ENCODE measurements at regions not wholly inside any gene's neighbourhood (a gene's known extent, or its start where the extent isn't known, plus 50 kb on each side); places are given as distances from the start of the nearest gene placed in this dataset.
A peak's percentile ranks its signal among the peaks of the same experiment; 100 is the strongest.
"Not testable (repeated sequence)": the region's sequence is repeated elsewhere in the genome, so short reads cannot be mapped to it uniquely, and the experiment has no call there.

DNA sequence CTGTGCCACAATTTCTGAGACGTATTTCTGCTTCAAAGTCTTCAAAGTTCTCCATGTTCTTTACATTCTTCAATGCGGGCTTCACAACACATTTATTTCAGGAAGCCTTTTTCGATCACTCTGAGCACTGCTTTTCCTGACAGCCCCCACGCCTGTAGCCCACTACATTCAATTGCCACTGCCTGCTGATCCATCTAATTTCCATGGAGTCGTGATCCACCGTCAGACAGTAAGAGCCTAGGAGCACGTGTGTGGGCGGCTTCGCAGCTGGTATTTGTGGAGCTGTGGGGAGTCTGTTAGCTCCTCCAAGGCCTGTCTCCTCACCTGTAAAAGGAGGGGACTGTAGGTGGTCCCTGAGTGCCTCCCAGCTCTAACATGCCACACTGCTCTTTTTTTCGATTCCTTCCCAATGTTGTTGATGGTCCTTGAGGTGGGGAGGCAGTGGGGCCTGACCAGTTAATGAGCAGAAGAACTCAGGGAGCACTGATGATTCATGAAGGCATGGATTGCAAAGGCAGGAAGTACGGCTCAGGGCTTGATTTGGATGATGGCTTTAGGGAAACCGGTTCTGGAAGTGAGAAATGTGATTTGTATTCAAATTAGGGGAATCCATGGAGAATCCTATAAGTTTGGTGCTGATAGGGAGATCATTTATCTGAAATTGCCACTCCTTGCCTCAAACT is 401.1 kb upstream of the PODXL start:
- DNase-seq, result no peak

DNA sequence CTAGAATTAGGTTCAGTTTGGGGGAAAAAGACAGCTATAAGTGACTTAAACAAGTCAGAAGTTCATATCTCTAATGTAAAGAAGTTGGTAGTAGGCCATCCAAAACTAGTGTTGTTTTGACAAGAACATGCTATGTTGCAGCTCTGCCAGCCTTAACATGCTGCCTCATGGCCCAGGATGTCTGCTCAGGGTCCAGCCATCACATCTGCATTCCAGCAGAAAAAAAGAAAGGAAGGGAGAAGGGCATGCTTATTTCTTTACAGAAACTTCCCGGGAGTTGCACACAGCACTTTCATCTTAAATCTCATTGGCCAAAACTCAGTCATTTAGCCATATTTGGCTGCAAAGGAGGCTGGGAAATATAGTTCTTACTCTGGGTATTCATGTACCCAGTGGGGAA is 400.4 kb upstream of the PODXL start:
- no peak for DNase-seq

DNA sequence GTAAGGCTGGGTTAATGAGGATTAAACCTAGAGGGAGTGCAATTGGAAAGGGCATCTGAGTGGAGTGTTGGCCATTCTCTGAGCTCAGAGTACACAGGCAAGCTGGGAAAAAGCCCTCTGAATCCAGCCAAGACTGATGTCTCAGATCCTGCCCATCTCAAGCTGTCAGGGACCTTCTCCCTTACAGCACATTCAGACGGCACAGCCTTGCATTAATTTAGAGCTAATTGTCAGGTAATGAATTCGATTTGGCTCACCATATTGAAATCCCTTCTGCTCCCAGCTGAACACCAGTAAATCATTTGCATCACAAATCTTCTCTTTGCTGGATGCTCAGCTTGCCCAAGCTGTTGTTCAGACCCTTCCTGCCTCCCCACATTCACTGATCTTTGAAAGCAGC is 399.3 kb upstream of the PODXL start:
- DNase-seq, result no peak

DNA sequence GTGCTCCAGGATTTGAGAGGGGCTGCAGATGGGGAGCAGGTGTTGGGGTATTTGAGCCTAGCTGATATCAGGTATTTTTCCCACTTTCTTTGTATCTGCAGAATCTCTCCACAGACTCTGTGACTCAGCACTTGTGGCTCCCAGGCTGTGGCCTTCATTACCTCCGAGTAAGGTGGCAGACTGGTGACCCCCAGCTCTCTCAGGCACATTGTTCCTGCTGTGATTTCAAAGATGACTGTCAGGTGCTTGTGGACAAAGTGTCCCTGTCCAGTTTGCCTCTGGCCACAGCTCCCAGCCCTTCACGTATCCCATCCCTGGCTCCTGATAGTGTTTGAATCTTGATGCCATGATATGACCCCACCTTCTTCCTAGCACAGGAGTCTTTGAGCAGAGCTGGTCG is 396.8 kb upstream of the PODXL start:
- DNase-seq, result no peak

DNA sequence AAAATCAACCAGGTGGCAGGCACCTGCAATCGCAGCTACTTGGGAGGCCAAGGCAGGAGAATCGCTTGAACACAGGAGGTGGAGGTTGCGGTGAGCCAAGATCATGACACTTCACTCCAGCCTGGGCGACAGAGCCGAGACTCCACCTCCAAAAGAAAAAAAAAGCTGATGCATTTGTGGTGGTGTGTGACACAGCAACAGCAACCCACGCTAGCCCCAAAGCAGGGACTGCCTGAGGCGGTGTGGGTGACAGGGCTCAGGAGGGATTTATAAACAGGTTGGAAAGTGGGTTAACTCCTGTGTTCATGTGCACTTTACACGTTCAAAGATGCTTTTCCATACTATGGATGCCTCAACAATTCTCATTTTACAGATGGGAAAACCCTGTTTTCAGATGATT is 395.9 kb upstream of the PODXL start:
- DNase-seq, result no peak

DNA sequence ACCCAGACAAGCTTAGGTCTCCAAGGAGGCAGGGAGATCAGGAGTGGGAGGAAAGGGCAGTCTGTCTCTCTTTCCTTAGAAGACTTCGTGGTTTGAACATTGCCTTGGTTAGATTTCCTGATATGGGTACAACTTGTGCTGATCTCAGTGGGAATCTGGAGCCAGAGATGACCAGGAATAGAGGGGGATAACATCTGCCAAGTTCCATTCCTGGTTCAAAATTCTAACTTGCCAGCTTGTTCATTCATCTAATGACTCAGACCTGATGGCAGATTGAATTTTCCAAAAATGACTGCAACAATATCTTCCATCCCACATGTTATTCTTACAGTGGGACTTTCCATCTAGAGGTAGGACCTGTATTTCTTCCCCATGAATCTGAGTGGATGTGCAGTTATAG is 394.3 kb upstream of the PODXL start:
- no peak for DNase-seq

DNA sequence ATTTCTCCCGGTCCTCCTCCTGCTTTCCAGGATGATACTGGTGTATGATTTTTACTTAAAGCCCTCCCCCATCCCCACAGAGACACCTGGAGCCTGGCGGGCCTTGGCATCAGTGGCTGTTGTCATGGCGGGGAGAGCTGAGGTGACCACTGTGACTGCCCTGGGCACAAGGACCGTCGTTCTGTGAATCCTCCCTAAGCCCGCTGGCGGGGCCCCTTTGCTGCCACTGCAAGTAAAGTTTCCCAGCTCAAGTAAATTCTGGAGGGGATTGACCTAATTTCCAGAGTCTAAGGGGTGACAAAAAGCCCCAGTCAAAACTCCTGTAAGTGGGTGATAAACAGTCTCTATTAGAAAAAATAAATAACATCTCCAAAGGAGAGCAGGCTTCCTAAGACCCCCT is 393.2 kb upstream of the PODXL start:
- no peak for DNase-seq

DNA sequence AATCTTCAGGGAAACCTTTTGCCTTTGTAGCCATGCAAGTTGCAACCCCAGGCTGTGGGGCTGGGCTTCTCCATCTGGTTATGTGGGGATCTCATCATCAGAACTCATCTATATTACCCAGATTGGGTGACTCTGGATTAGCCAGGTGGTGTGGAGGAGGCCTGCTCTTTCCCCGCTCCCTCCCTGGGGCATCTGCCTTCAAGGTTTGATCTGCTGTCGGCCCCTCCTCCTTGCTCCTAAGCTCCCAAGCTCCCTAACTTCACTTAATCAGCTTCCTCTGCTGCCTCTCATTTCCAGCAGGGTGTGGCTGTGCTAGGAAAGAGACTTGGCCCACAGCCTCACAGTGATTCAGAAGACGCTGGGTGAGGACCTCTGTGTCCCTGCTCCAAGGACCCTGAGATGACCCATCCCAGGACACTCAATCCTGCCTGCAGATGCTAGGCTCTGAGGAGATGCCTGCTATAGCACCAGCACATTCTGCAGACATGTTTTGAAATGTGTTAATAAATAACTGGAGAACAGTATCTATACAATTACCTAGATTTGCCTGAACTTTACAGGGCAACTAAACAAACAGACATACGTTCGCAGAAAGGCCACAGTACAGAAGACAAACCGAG is 392.1 kb upstream of the PODXL start:
- no peak for DNase-seq

DNA sequence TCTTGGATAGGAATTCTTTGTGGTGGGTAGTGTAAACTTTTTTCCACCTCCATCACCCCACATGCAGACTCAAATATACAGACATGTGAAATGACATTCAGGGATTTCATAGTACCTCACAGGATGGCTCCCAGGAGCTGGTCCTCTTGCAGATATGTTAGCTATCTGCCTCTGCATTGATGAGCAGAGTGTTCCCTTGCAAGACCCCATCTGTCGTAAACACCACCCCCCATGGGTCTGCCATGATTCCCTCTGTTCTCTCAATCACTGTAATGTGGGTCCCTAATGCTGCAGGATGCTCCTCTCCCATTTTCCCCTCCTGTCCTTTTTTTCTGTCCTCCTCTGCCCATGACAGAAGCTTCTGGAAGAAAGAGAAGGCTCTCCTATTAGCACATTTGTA is 391.2 kb upstream of the PODXL start:
- DNase-seq, result no peak

DNA sequence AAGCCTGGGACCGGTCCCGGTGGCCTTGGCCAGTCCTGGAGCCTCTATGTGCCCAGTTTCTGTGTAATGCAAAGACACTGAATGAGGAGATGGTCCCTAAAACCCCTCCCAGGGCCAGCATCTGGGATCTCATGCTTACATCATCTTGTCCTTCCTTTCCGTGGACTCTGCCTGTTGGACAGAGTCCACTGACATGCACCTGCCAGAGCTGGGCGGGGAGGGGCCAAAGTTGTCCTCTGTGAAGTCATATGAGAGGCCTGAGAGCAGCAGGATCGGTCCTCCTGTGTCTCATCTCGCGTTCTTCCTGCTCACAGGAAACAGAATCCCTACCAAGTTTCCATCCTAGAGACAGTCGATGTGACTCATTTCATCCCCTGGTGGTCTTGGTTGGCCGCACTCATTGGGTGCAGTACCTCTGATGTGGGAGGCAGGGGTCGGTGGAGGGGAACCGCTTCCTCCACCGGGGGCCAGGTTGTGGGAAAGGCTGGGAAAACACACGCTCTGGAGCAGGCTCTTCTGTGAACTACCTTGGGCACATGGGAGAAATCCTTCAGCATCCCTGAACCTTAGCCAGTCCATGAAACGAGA is 389.6 kb upstream of the PODXL start:
- DNase-seq, result no peak

DNA sequence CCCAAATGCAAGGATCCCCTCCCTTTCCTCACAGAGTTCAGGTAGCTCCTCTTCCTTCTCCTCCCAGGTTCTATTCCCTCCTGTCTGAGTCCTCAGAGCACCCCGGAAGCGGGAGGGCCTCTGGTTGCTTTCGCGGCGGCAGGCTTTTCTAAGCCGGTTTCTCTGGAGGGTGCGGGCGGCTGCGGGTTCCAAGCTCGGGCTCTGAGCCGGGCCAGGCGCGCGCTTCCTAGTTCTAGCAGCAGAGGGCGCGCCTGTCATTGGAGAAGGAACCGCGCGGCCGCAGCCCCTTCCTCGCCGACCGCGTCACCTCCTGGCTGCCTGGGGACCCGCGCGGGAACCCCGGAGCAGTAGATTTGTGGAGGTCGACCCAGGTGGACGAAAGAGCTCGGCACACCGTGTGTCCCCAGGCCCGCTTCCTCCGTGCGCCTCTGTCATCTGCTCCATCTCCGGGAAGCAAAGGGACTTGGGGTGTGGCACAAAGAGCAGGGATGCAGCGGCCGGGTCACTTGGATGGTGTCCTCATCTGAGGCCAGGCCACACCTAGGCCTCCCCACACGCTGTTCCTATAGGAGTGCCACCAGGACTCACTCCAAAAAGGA is 389.0 kb upstream of the PODXL start:
- peak; percentile 56 for DNase-seq

DNA sequence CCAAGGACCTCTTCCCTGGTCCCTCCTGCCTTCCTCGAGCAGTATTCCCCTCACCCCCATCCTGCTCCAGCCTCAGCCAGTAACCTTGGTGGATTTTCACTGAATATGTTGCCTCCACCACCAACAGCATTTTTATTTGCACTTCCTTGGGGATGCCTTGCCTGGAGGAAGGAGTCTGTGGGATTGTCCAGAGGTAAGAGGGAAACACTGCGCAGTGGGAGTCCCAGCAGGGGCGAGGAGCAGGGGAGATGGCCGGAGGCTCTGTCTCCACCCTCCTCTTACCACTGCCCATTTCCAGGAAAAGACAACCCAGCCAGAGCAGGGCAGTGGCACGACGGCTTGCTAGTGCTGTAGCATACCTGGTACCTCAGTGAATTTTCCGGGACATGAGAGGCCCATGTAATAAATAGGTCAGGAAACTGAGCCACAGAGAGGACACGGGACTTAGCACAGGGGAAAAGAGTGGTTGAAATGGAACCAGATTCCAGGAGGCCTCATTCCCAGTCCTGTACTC is 388.2 kb upstream of the PODXL start:
- DNase-seq, result no peak

DNA sequence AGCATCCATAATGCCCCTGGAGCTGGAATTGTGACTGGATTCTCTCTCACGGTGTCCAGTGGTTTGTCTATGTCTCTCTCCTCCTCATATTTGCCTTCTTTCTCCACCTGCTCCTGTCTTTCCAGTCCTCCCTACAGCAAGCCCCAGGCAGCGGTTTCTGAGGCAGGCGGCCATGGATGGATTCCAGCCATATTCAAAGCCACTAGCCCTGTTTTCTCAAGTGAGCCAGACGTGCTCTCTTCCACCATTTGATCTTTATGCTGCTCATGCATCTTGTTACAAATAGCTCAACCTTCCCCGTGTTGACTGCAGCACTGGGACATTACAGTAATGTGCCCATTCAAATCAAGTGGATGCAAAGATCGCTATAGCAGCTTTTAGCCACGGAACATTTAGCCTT is 387.2 kb upstream of the PODXL start:
- DNase-seq, result no peak

DNA sequence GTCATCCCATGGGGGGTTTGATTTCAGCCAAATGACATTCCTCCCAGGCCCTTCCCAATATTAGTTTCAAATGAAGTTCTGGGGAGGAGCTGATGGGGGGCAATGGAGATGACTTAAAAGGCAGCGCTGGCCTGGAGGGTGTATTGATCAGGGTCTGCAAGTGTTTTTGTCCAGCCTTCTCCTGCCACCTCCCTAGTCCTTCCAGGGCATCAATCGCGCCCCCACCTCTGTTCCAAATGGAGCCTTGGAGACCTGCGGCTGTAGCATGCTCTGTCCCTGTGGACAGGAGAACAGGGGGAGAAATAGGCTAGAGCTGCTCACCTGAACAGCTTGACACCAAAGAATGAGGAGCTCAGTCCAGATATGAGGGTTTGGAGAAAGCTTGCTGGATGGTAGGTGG is 386.8 kb upstream of the PODXL start:
- DNase-seq, result no peak

DNA sequence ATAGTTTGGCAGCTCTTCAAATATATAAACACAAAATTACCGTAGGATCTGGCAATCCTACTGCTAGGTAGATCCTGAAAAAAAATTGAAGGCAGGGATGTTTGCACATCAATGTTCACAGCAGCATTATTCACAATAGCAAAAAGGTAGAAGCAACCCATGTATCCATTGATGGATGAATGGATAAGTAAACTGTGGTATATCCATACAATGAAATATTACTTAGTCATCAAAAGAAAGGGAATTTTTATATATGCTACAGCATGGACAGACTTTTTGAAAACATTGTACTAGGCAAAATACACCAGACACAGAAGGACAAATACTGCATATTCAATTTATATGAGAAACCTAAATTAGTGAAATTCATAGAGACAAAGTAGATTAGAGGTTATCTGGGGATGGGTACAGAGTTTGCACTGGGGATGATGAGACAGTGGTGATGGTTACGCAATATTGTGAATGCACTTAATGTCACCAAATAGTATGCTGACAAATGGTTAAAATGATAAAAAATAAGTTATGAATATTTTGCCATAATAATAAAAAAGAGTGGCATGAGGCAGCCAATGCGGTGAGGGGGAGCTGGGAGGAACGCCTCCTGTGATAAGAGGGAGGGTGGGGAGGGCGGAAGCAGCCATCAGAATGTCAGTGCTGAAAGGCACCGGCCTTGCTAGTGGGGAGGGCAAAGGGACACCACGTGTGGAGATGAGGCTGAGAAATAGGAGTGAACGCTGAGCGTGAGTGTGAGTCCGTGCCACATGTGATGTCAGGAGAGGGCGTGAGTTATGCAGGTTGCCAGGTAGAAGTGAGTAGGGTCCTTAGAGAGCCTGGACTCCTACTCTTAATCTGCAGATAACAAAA is 386.1 kb upstream of the PODXL start:
- DNase-seq, result no peak

DNA sequence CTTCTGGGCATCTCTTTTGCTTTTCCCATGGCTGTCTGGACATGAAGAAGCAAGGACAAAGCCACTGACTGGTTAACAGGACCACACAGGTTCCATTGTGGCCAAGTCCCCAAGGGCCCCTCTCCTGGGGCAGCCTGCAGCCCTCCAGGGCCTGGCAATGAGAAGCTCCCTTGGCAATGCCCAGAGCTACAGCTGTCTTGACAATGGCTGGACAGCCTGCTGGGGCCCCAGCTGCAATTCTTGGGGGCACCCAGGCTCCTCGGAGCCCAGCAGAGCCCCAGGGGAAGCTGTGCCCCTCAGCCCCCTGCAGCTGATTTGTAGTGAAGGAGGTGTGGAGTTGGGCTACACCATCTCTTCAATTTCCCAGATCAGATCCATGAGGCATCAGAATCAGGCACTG is 384.9 kb upstream of the PODXL start:
- no peak for DNase-seq

DNA sequence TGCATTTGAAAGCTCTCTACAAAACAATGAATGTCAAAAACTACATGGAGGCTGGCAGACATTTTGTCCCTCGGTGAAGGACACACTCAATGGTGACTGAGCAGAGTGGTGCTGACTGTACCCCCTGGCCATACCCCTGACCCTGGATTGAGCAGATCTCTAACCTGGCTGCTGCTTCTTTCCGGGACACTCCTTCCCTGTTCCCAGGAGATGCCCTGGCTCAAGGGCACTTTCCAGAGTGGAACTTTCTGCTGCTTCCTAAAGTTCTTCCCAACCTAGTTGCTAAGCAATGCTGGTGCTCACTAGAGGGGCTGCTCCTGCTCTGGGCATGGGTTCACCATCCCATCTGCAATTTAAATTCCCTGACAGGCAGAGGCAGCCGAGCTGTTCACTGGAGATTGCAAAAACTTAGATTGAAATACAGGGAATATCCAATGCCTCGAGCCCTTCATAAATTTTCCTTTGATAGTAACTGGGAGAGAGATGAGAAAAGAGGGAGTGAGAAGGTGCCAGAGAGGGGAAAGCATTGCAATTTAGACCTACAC is 384.3 kb upstream of the PODXL start:
- no peak for DNase-seq

DNA sequence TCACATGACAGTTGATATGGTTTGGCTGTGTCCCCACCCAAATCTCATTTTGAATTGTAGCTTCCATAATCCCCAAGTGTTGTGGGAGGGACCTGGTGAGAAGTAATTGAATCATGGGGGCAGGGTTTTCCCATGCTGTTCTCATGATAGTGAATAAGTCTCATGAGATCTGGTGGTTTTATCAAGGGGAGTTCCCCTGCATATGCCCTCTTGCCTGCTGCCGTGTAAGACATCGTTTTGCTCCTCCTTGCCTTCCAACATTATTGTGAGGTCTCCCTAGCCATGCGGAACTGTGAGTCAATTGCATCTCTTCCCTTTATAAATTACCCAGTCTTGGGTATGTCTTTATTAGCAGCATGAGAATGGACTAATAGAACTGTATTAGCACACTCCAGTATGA is 382.4 kb upstream of the PODXL start:
- DNase-seq, result not testable (repeated sequence)

DNA sequence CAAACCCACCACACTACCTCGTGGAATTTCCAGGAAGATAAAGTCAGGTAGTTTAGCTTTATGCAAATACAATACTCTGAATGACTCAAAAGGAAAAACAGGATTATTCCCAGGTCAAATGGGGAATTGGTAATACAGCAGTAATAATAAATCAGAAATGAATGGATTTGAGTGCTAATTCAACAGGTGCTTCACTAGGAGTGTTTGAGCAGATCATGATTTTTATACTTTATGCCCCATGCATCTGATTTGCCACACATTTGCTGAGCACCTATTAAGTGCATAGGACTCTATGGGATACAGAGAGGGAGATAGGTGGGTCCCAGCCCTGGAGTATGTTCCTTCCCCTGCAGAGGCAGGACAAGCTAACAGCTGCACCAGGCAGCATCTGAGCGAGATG is 381.4 kb upstream of the PODXL start:
- DNase-seq, result no peak

DNA sequence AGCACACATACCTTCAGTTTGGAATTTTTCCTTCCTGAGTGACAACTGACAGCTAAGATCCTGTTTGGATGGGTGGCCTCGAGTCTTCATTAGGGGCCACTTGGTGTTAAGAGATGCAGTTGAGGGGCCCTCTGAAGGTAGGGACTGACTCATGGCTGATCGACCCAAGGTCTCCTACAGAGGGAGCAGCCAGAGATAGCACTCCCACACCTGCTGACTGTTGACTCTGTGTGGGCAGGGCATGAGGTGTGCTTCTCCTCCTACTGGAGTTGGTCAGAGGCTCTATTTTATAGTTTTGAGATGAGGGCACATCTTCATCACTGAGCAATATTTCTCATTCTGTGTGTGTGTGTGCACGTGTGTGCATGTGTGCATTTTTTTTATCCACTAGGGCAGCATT is 378.8 kb upstream of the PODXL start:
- DNase-seq, result no peak

DNA sequence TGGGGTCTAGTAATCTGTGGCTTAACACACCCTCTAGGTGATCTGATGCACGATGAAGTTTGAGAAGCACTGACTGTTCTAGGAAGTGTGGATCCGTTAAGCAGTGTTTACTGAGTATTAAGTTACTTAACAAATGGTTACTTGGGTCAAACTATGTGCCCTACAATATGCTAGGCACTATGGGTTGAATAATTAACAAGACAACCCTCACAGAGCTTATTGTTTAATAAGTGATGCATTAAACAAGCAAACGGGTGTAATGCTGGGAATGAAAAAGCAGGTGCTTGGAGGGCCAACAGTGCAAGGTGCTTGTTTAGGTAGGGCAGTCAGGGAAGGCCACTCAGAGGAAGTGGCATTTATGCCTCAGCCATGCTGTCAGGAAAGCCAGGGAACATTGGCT is 378.0 kb upstream of the PODXL start:
- DNase-seq, result no peak

DNA sequence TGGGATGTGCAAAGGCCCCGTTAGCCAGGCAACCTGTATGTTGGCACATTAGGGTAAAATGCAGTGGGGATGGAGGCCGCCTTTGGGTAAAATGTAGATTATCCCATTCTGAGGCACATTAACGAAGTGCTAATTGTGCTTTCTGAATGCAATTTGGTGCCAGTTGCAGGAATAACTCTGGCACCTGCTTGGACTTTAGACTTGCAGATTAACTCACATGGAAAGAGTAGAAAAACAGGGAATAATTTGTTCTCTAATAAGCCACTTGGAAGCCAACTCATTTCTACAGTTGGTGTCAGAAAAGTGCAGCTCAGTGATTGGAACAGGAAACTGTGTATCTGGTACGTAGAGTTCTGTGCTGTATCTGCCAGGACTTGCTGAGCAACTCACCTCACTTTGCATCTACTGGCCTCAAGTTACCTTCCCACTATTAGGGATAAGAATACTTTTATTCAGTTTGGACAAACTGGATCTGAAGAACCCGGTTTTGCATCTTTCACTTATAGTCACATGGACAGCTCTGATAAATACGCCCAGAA is 377.4 kb upstream of the PODXL start:
- no peak for DNase-seq

DNA sequence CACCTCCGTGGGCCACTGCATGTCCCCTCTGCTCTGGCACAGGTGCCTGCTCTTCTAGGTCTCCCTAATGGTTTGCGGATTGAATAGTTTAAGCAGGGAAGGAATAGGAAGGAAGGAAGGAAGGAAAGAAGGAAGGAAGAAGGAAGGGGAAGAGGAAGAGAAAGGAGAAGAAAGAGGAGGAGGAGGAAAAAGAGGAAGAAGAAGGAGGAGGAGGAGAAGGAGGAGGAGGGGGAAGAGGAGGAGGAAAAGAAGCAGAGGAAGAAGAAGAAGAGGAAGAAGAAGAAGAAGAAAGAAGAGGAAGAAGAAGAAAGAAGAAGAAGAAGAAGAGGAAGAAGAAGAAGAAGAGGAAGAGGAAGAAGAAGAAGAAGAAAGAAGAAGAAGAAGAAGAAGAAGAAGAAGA is 376.8 kb upstream of the PODXL start:
- not testable (repeated sequence) for DNase-seq
